GM12864 (cell line): ENCODE measurements at regions not wholly inside any gene's neighbourhood (a gene's known extent, or its start where the extent isn't known, plus 50 kb on each side); places are given as distances from the start of the nearest gene placed in this dataset.

ENCODE experiments used
- DNase-seq: peaks from one replicate; pipeline ENCODE4 v3.0.0-alpha.2; 2011; ENCODE audit warnings: low read depth
- H3K4me3 ChIP-seq: 2 replicates; pipeline ENCODE4 v1.5.1; 2011; ENCODE audit warnings: mild to moderate bottlenecking, low read depth, low read length, control low read depth
- CTCF ChIP-seq: IDR thresholded peaks from 2 replicates; pipeline ENCODE4 v1.5.1; 2011; ENCODE audit warnings: low read depth, mild to moderate bottlenecking, moderate library complexity, low read length, control low read depth, inconsistent platforms; ENCODE audit errors: missing control alignments

DNA sequence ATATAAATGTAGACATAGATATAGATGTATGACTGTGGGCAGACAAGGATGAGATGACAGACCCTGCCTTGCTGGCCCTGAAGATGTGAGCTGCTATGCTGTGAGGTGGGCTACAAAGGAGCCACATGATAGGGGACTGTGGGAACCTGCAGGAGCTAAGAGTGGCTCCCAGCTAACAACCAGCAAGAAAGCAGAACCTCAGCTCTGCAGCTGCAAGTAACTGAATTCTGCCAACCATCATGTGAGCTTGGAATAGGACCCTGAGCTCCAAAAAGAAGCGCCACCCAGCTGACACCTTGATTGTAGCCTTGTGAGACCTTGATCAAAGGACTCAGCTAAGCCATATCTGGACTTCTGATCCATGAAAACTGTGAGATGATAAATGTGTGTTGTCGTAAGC is 123.3 kb upstream of the GRM7 start:
- no peak overlapping the region for H3K4me3 ChIP-seq
- no peak for TF ChIP-seq CTCF
- no peak for DNase-seq

- H3K4me3 ChIP-seq: no peak overlapping the region
- DNase-seq: no peak
- no peak for TF ChIP-seq CTCF
These were observed 121.6 kb upstream of the GRM7 start for GRCh38 chr3:6739288-6739687.

GRCh38 chr3:6743067-6743720 is 117.7 kb upstream of the GRM7 start:
- no peak overlapping the region for H3K4me3 ChIP-seq
- TF ChIP-seq CTCF: no peak

GRCh38 chr3:6746443-6746842 is 114.5 kb upstream of the GRM7 start:
- H3K4me3 ChIP-seq: no peak overlapping the region
- no peak for TF ChIP-seq CTCF
- no peak for DNase-seq

More at GRCh38 chr3:6743067-6743720, 117.7 kb upstream of the GRM7 start:
- no peak for DNase-seq

DNA sequence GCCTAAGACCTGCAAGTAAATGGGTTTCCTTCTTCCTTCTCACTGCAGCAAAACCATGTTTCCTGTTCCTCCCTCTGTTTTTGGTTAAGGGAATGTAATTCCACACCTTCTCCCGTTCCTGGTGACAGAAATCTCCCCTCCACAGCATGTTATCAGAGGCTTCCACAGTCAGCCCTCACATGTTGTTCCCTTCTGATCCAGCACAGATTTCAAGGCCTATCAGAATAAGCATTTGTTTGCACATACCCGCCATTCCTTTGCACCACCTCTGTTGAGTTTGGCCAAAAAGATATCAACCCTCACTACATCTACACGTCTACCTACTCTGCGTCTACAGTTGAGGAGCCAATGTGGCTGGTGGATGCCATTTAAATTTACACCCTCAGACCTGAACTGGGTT is 113.9 kb upstream of the GRM7 start:
- no peak overlapping the region for H3K4me3 ChIP-seq
- no peak for TF ChIP-seq CTCF
- no peak for DNase-seq

GRCh38 chr3:6750782-6751181 is 110.1 kb upstream of the GRM7 start:
- H3K4me3 ChIP-seq: no peak overlapping the region

More at GRCh38 chr3:6750782-6751181, 110.1 kb upstream of the GRM7 start:
- no peak for TF ChIP-seq CTCF
- DNase-seq: no peak
